ENCODE measurements at regions not wholly inside any gene's neighbourhood (a gene's known extent, or its start where the extent isn't known, plus 50 kb on each side); places are given as distances from the start of the nearest gene placed in this dataset.
"Not testable (repeated sequence)": the region's sequence is repeated elsewhere in the genome, so short reads cannot be mapped to it uniquely, and the experiment has no call there.

- no peak overlapping the region for H3K4ac ChIP-seq (ENCODE audit: low read depth, low read length)
- no peak overlapping the region for H3K18ac ChIP-seq (ENCODE audit: low read depth, low read length)
- H2BK15ac ChIP-seq (ENCODE audit: low read depth, low read length), result no peak overlapping the region
- ChIA-PET POLR2A (ENCODE audit: unreplicated experiment) (no interaction called here), CTCF (no interaction called here)
- H3K27ac ChIP-seq (ENCODE audit: insufficient read depth, low read length), result no peak overlapping the region
- no peak overlapping the region for H3K4me2 ChIP-seq (ENCODE audit: low read depth, low read length)
- H3K9me1 ChIP-seq (ENCODE audit: insufficient read depth, low read length), result no peaks in the 10 kb centered on the region
- no peaks in the 10 kb centered on the region for H3K27me3 ChIP-seq (ENCODE audit: control insufficient read depth, insufficient read depth, low read length)
- H2BK20ac ChIP-seq (ENCODE audit: low read depth, low read length), result no peak overlapping the region
- no peak overlapping the region for H3K56ac ChIP-seq (ENCODE audit: extremely low read depth, insufficient read depth, low read length)
- TF ChIP-seq MAZ (IDR thresholded peaks at IDR 0.05; ENCODE audit: borderline replicate concordance, low read depth, low read length) (no peak), NFE2L2 (IDR thresholded peaks at IDR 0.05; ENCODE audit: low read depth, low read length) (no peak), RFX5 (IDR thresholded peaks at IDR 0.05; ENCODE audit: low read depth, low read length) (no peak), POLR2A (IDR thresholded peaks at IDR 0.05; ENCODE audit: low read depth, low read length) (no peak), MAFK (IDR thresholded peaks at IDR 0.05; ENCODE audit: low read depth, low read length) (no peak), FOS (IDR thresholded peaks at IDR 0.05; ENCODE audit: low read depth, low read length) (no peak), SMC3 (IDR thresholded peaks at IDR 0.05; ENCODE audit: low read depth, low read length) (no peak), CEBPB (IDR thresholded peaks at IDR 0.05; ENCODE audit: low read depth, low read length) (no peak), MXI1 (IDR thresholded peaks at IDR 0.05; ENCODE audit: borderline replicate concordance, low read depth, low read length) (no peak), BHLHE40 (IDR thresholded peaks at IDR 0.05; ENCODE audit: low read depth, low read length) (no peak)
- no TSS peak for BruUV-seq (replicated peaks)
- no CpG with 5 or more reads among the region's 8 CpGs for WGBS, 2 experiments (ENCODE audit: extremely low coverage in 2 of 2, insufficient read length in 1 of 2)
- no peak overlapping the region for H2AK9ac ChIP-seq (replicated peaks; ENCODE audit: low read depth, low read length, poor library complexity)
- intact Hi-C loops (cut with micrococcal nuclease) (no loop called here), dilution Hi-C loops (cut with HindIII; ENCODE audit: low sequenced_read_pairs, unreplicated experiment) (no loop called here), in situ Hi-C loops (cut with MboI; ENCODE audit: low sequenced_read_pairs) (no loop called here)
- no peaks in the 10 kb centered on the region for H3K36me3 ChIP-seq (ENCODE audit: control insufficient read depth, insufficient read depth, low read length)
- H2BK120ac ChIP-seq (ENCODE audit: low read depth, low read length), result no peak overlapping the region
- no peak overlapping the region for H3K14ac ChIP-seq (replicated peaks; ENCODE audit: low read depth, low read length)
- ATAC-seq (ENCODE audit: low read depth) (no peak), DNase-seq (peak; percentile 18)
- H4K8ac ChIP-seq (ENCODE audit: low read depth in 2 of 2, low read length in 2 of 2), result no peak overlapping the region
- H4K5ac ChIP-seq (ENCODE audit: low read depth, low read length), result no peak overlapping the region
- no peak overlapping the region for H4K91ac ChIP-seq (ENCODE audit: insufficient read depth, low read depth, low read length)
- no peak overlapping the region for H2AFZ ChIP-seq (replicated peaks; ENCODE audit: low read length, poor library complexity)
- no peak overlapping the region for H2AK5ac ChIP-seq (ENCODE audit: low read depth, low read length)
- no peak overlapping the region for H3K23ac ChIP-seq (ENCODE audit: low read depth, low read length)
- no peak overlapping the region for H2BK5ac ChIP-seq (ENCODE audit: low read depth, low read length, poor library complexity, severe bottlenecking)
- H3K9me3 ChIP-seq (ENCODE audit: control insufficient read depth, insufficient read depth, low read length), result no peaks in the 10 kb centered on the region
- H3K79me1 ChIP-seq (ENCODE audit: low read depth in 1 of 2, low read length in 2 of 2), result no peaks in the 10 kb centered on the region
- no peak overlapping the region for H3K9ac ChIP-seq (ENCODE audit: low read depth, low read length)
- no peaks in the 10 kb centered on the region for H4K20me1 ChIP-seq (ENCODE audit: insufficient read depth, low read length)
- no peak overlapping the region for H3K4me3 ChIP-seq (ENCODE audit: insufficient read depth, low read depth, low read length)
- no peaks in the 10 kb centered on the region for H3K4me1 ChIP-seq (ENCODE audit: control insufficient read depth, insufficient read depth, low read length)
Measured at GRCh38 chr5:120942596-120943350, 478.7 kb downstream of the PRR16 start.

DNA sequence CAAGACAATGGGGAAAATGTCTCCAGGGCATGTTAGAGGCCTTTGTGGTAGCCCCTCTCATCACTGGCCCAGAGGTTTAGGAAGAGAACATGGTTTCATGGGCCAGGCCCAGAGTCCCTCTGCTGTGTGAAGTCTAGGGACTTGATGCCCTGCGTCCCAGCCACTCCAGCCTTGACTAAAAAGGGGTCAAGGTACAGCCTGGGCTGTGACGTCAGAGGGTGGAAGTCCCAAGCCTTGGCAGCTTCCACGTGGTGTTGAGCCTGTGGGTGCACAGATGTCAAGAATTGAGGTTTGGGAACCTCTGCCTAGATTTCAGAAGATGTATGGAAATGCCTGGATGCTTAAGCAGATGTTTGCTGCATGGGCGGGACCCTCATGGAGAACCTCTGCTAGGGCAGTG is 485.5 kb downstream of the PRR16 start:
- H3K9me3 ChIP-seq (ENCODE audit: control insufficient read depth, insufficient read depth, low read length); CTCF ChIA-PET; H4K91ac ChIP-seq (ENCODE audit: insufficient read depth, low read depth, low read length); H3K4ac ChIP-seq (ENCODE audit: low read depth, low read length); intact Hi-C loops (cut with micrococcal nuclease); ATAC-seq (ENCODE audit: low read depth); BruUV-seq (replicated peaks); H3K4me2 ChIP-seq (ENCODE audit: low read depth, low read length); H2BK20ac ChIP-seq (ENCODE audit: low read depth, low read length); DNase-seq; H3K36me3 ChIP-seq (ENCODE audit: control insufficient read depth, insufficient read depth, low read length); in situ Hi-C loops (cut with MboI; ENCODE audit: low sequenced_read_pairs); H3K9ac ChIP-seq (ENCODE audit: low read depth, low read length); H3K23ac ChIP-seq (ENCODE audit: low read depth, low read length); H4K20me1 ChIP-seq (ENCODE audit: insufficient read depth, low read length); H2AK5ac ChIP-seq (ENCODE audit: low read depth, low read length); dilution Hi-C loops (cut with HindIII; ENCODE audit: low sequenced_read_pairs, unreplicated experiment); H3K56ac ChIP-seq (ENCODE audit: extremely low read depth, insufficient read depth, low read length); H3K9me1 ChIP-seq (ENCODE audit: insufficient read depth, low read length); H3K79me1 ChIP-seq (ENCODE audit: low read depth in 1 of 2, low read length in 2 of 2); H2BK120ac ChIP-seq (ENCODE audit: low read depth, low read length); POLR2A ChIA-PET (ENCODE audit: unreplicated experiment); H3K27me3 ChIP-seq (ENCODE audit: control insufficient read depth, insufficient read depth, low read length); H3K27ac ChIP-seq (ENCODE audit: insufficient read depth, low read length); H2AFZ ChIP-seq (replicated peaks; ENCODE audit: low read length, poor library complexity); H4K5ac ChIP-seq (ENCODE audit: low read depth, low read length); H3K4me3 ChIP-seq (ENCODE audit: insufficient read depth, low read depth, low read length); H3K4me1 ChIP-seq (ENCODE audit: control insufficient read depth, insufficient read depth, low read length); H3K14ac ChIP-seq (replicated peaks; ENCODE audit: low read depth, low read length); H2BK5ac ChIP-seq (ENCODE audit: low read depth, low read length, poor library complexity, severe bottlenecking); H2BK15ac ChIP-seq (ENCODE audit: low read depth, low read length); H3K18ac ChIP-seq (ENCODE audit: low read depth, low read length); H4K8ac ChIP-seq (ENCODE audit: low read depth in 2 of 2, low read length in 2 of 2); H2AK9ac ChIP-seq (replicated peaks; ENCODE audit: low read depth, low read length, poor library complexity): not testable (repeated sequence)
- 48% methylated on average over 3 of the region's 4 CpGs; no CpG with 5 or more reads in 1 of the 2 experiments for WGBS, 2 experiments (ENCODE audit: extremely low coverage in 2 of 2, insufficient read length in 1 of 2)

All from IMR-90 (cell line).